ENCODE measurements at regions not wholly inside any gene's neighbourhood (a gene's known extent, or its start where the extent isn't known, plus 50 kb on each side); places are given as distances from the start of the nearest gene placed in this dataset.

- Histone ChIP-seq H3K9ac (ENCODE audit: insufficient read depth in 1 of 2, low read length in 2 of 2) (no peak overlapping the region), H3K27me3 (ENCODE audit: control insufficient read depth in 3 of 3, insufficient read depth in 3 of 3, low read length in 2 of 3) (no peaks in the 10 kb centered on the region), H3K4me3 (no peak overlapping the region), H3K36me3 (ENCODE audit: control insufficient read depth in 4 of 4, insufficient read depth in 4 of 4, low read length in 4 of 4) (no peaks in the 10 kb centered on the region), H3K27ac (ENCODE audit: low read depth in 1 of 2, low read length in 1 of 2) (no peak overlapping the region), H3K4me1 (ENCODE audit: control insufficient read depth in 5 of 5, insufficient read depth in 5 of 5, low read length in 5 of 5) (peaks cover 0 to 21% (median 6%) of the 10 kb centered on the region in 5 donors), H3K9me3 (ENCODE audit: control insufficient read depth in 4 of 4, insufficient read depth in 3 of 4, low read length in 3 of 4) (peaks cover 0 to 6% (median 3%) of the 10 kb centered on the region in 4 donors)
- no peak for TF ChIP-seq CTCF (IDR thresholded peaks at IDR 0.05; ENCODE audit: control extremely low read depth, extremely low read depth)
- WGBS, 2 donors: 55 to 67% methylated on average over 1 of the region's 1 CpG
- DNase-seq (no peak), ATAC-seq (ENCODE audit: insufficient read depth, low FRiP score) (no peak)
These were observed 208.2 kb upstream of the USP24 start for GRCh38 chr1:55423376-55423775.

GRCh38 chr1:55420929-55421716 lies 206.0 kb upstream of the USP24 start:
- Histone ChIP-seq H3K27me3 (ENCODE audit: control insufficient read depth in 3 of 3, insufficient read depth in 3 of 3, low read length in 2 of 3) (no peaks in the 10 kb centered on the region), H3K4me3 (no peak overlapping the region), H3K9me3 (ENCODE audit: control insufficient read depth in 4 of 4, insufficient read depth in 3 of 4, low read length in 3 of 4) (peaks cover 0 to 8% (median 3%) of the 10 kb centered on the region in 4 donors), H3K9ac (ENCODE audit: insufficient read depth in 1 of 2, low read length in 2 of 2) (no peak overlapping the region), H3K36me3 (ENCODE audit: control insufficient read depth in 4 of 4, insufficient read depth in 4 of 4, low read length in 4 of 4) (no peaks in the 10 kb centered on the region), H3K4me1 (ENCODE audit: control insufficient read depth in 5 of 5, insufficient read depth in 5 of 5, low read length in 5 of 5) (peaks cover 0 to under 1% (median 0%) of the 10 kb centered on the region in 5 donors), H3K27ac (ENCODE audit: low read depth in 1 of 2, low read length in 1 of 2) (no peak overlapping the region)
- ATAC-seq (ENCODE audit: insufficient read depth, low FRiP score) (no peak), DNase-seq (no peak)
- WGBS, 2 donors: 64 to 69% methylated on average over 3 of the region's 3 CpGs
- no peak for TF ChIP-seq CTCF (IDR thresholded peaks at IDR 0.05; ENCODE audit: control extremely low read depth, extremely low read depth)

DNA sequence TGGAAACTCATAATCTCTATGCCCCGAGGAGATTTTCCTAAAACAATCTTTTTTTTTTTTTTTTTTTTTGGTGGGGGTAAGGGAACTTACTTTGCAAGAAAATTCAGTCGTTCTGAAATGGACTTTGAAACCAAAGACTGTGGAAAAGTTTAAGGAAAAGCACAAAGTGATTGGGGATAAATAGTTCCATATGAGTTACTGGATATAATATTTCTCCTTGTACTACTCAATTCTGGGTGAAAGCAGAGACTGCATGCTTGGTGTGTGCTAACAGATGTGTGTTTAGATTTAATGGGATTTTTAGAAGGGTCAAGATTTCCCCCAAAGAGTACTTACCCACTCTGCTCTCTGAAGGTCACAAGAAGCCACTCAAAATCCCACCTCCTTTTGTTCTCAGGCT lies 204.9 kb upstream of the USP24 start:
- no peak for TF ChIP-seq CTCF (IDR thresholded peaks at IDR 0.05; ENCODE audit: control extremely low read depth, extremely low read depth)
- 72 to 86% methylated on average over 2 of the region's 2 CpGs for WGBS, 2 donors

More for the DNA sequence above, 204.9 kb upstream of the USP24 start:
- no peak overlapping the region for H3K27ac ChIP-seq (ENCODE audit: low read depth in 1 of 2, low read length in 1 of 2)
- H3K27me3 ChIP-seq (ENCODE audit: control insufficient read depth in 3 of 3, insufficient read depth in 3 of 3, low read length in 2 of 3): no peaks in the 10 kb centered on the region
- no peak for ATAC-seq (ENCODE audit: insufficient read depth, low FRiP score)
- H3K4me3 ChIP-seq: no peak overlapping the region
- no peak for DNase-seq
- peaks cover 0 to 8% (median 3%) of the 10 kb centered on the region in 4 donors for H3K9me3 ChIP-seq (ENCODE audit: control insufficient read depth in 4 of 4, insufficient read depth in 3 of 4, low read length in 3 of 4)
- H3K4me1 ChIP-seq (ENCODE audit: control insufficient read depth in 5 of 5, insufficient read depth in 5 of 5, low read length in 5 of 5): no peaks in the 10 kb centered on the region
- no peaks in the 10 kb centered on the region for H3K36me3 ChIP-seq (ENCODE audit: control insufficient read depth in 4 of 4, insufficient read depth in 4 of 4, low read length in 4 of 4)
- no peak overlapping the region for H3K9ac ChIP-seq (ENCODE audit: insufficient read depth in 1 of 2, low read length in 2 of 2)
